Progenitor cell of endocrine pancreas (in vitro differentiated cells): ENCODE measurements at regions not wholly inside any gene's neighbourhood (a gene's known extent, or its start where the extent isn't known, plus 50 kb on each side); places are given as distances from the start of the nearest gene placed in this dataset.

ENCODE experiments used
- DNase-seq: peaks from one replicate; pipeline ENCODE4 v3.0.0; 2021; ENCODE audit warnings: low spot score; ENCODE audit not compliant: unreplicated experiment
- H3K27ac Mint-ChIP-seq: 2 replicates; pipeline ENCODE4 v1.8.0; 2021; ENCODE audit warnings: mild to moderate bottlenecking, moderate library complexity, mixed read lengths
- H3K27me3 Mint-ChIP-seq: 2 replicates; pipeline ENCODE4 v1.8.0; 2021; ENCODE audit warnings: mixed read lengths
- H3K36me3 Mint-ChIP-seq: 2 replicates; pipeline ENCODE4 v1.8.0; 2022; ENCODE audit warnings: mixed read lengths; ENCODE audit not compliant: insufficient read depth
- H3K4me1 Mint-ChIP-seq: 2 replicates; pipeline ENCODE4 v1.8.0; 2021; ENCODE audit warnings: low read depth, mixed read lengths
- H3K4me3 Mint-ChIP-seq: 2 replicates; pipeline ENCODE4 v1.8.0; 2021; ENCODE audit warnings: low read depth, mild to moderate bottlenecking, moderate library complexity, mixed read lengths
- H3K9me3 Mint-ChIP-seq: 2 replicates; pipeline ENCODE4 v1.8.0; 2021; ENCODE audit warnings: low read depth, mixed read lengths
- TF ChIP-seq, protein P1 (sequence below): fragments of 200-600 bp; sonication (generic); IDR thresholded peaks from one replicate; pipeline ENCODE4 v1.5.0; 2021; ENCODE audit warnings: antibody characterized with exemption, mild to moderate bottlenecking; ENCODE audit not compliant: unreplicated experiment

- no peaks in the 10 kb centered on the region for H3K27me3 Mint-ChIP-seq
- no peak overlapping the region for H3K27ac Mint-ChIP-seq
- peaks cover 2% of the 10 kb centered on the region for H3K4me1 Mint-ChIP-seq
- no peak overlapping the region for H3K4me3 Mint-ChIP-seq
- H3K9me3 Mint-ChIP-seq = no peaks in the 10 kb centered on the region
- no peak for DNase-seq
- TF ChIP-seq, protein P1, sequence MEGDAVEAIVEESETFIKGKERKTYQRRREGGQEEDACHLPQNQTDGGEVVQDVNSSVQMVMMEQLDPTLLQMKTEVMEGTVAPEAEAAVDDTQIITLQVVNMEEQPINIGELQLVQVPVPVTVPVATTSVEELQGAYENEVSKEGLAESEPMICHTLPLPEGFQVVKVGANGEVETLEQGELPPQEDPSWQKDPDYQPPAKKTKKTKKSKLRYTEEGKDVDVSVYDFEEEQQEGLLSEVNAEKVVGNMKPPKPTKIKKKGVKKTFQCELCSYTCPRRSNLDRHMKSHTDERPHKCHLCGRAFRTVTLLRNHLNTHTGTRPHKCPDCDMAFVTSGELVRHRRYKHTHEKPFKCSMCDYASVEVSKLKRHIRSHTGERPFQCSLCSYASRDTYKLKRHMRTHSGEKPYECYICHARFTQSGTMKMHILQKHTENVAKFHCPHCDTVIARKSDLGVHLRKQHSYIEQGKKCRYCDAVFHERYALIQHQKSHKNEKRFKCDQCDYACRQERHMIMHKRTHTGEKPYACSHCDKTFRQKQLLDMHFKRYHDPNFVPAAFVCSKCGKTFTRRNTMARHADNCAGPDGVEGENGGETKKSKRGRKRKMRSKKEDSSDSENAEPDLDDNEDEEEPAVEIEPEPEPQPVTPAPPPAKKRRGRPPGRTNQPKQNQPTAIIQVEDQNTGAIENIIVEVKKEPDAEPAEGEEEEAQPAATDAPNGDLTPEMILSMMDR = peak; percentile 26
- no peaks in the 10 kb centered on the region for H3K36me3 Mint-ChIP-seq
Observed at GRCh38 chr3:22933051-22933840, 269.9 kb upstream of the UBE2E2 start.

- Mint-ChIP-seq H3K9me3 (no peaks in the 10 kb centered on the region), H3K27ac (no peak overlapping the region), H3K36me3 (no peaks in the 10 kb centered on the region), H3K4me3 (no peak overlapping the region), H3K4me1 (no peaks in the 10 kb centered on the region), H3K27me3 (no peaks in the 10 kb centered on the region)
- TF ChIP-seq, protein P1 = no peak
- no peak for DNase-seq
Observed at GRCh38 chr3:22933841-22934116, 269.3 kb upstream of the UBE2E2 start.

GRCh38 chr3:22935040-22935439, 268.1 kb upstream of the UBE2E2 start:
- Mint-ChIP-seq H3K36me3 (no peaks in the 10 kb centered on the region), H3K9me3 (no peaks in the 10 kb centered on the region), H3K27ac (no peak overlapping the region), H3K4me1 (no peaks in the 10 kb centered on the region), H3K4me3 (no peak overlapping the region), H3K27me3 (no peaks in the 10 kb centered on the region)
- TF ChIP-seq, protein P1 = no peak
- no peak for DNase-seq

GRCh38 chr3:22937536-22937935, 265.6 kb upstream of the UBE2E2 start:
- H3K9me3 Mint-ChIP-seq = no peaks in the 10 kb centered on the region
- no peaks in the 10 kb centered on the region for H3K36me3 Mint-ChIP-seq
- no peak for DNase-seq
- H3K4me3 Mint-ChIP-seq = no peak overlapping the region
- peaks cover 1% of the 10 kb centered on the region for H3K4me1 Mint-ChIP-seq
- H3K27me3 Mint-ChIP-seq = no peaks in the 10 kb centered on the region
- no peak overlapping the region for H3K27ac Mint-ChIP-seq
- TF ChIP-seq, protein P1 = no peak

DNA sequence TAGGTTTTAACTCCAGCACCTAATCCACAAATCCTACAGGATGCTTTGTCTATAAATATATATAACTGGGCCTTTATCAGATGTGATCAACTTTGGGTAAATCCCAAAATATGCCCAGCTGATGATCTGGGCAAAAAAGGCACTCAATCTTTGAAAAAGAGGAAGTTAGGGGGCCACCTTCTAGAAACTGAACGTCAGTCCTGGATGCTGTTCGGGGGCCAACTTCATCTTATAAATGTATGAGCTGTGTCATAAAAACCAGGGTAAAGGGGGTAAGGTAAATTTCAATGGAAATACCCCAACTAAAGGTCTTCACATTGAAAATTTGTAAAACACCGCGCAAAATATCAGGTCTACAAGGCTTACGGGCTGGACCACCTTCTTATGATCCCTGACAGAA, 264.4 kb upstream of the UBE2E2 start:
- DNase-seq = no peak
- H3K27ac Mint-ChIP-seq = no peak overlapping the region
- H3K4me1 Mint-ChIP-seq = peaks cover 1% of the 10 kb centered on the region
- H3K9me3 Mint-ChIP-seq = no peaks in the 10 kb centered on the region
- H3K36me3 Mint-ChIP-seq = no peaks in the 10 kb centered on the region
- no peak overlapping the region for H3K4me3 Mint-ChIP-seq
- TF ChIP-seq, protein P1 = no peak
- no peaks in the 10 kb centered on the region for H3K27me3 Mint-ChIP-seq
